DMS114 treated with DMSO at 0.1 percent for 48 hours (cell line): ENCODE measurements at regions not wholly inside any gene's neighbourhood (a gene's known extent, or its start where the extent isn't known, plus 50 kb on each side); places are given as distances from the start of the nearest gene placed in this dataset.
"Not testable (repeated sequence)": the region's sequence is repeated elsewhere in the genome, so short reads cannot be mapped to it uniquely, and the experiment has no call there.

Source experiments
- DNase-seq: peaks from one replicate; lab custom pipeline; 2025; ENCODE audit not compliant: unreplicated experiment; lab: John Stamatoyannopoulos, UW

DNA sequence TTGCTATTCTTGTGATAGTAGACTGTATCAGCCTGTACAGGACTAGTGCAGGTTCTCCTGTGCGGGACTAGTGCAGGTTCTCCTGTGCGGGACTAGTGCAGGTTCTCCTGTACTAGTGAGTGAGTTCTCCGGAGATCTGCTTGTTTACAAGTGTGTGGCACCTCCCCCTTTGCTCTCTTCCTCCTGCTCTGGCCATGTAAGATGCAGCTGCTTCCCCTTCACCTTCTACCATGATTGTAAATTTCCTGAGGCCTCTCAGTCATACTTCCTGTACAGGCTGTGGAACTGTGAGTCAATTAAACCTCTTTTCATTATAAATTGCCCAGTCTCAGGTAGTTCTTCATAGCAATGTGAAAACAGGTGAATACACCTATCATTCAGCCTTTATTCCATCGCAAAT lies 289.6 kb downstream of the TEX29 start:
- DNase-seq, result no peak

DNA sequence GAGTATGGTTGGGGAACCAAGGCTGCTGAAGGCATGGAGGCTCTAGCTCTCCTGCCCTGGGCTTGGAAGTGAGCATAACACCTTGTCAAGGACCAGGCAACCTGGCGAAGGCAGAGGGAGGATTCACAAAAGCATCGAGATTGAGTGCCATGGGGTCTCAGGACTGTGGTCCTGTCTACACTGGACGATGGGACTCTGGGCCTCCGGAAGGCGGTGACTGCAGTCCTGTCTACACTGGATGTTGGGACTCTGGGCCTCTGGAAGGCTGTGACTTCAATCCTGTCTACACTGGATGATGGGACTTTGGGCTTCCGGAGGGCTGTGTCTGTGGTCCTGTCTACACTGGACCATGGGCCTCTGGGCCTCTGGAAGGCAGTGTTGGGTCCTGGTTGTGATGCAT lies 290.4 kb downstream of the TEX29 start:
- DNase-seq, result no peak

DNA sequence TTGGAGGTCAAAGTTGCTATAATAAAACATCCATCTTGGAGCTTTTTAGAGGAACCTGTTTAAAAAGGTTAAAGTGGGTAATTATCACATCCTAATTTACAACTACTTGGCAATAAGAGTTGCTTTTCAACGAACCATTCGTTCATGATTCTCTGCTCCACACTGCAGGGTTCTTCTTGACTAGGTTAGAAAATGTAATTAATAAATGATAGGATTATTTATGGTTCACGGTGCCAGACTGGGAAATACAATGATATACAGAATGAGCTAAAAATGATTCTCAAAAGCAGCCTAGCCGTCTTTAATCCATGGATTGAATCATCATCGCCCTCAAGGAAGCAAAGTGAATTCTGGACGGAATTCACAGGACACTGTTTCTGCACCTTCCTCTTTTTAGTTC lies 291.2 kb downstream of the TEX29 start:
- DNase-seq, result no peak

DNA sequence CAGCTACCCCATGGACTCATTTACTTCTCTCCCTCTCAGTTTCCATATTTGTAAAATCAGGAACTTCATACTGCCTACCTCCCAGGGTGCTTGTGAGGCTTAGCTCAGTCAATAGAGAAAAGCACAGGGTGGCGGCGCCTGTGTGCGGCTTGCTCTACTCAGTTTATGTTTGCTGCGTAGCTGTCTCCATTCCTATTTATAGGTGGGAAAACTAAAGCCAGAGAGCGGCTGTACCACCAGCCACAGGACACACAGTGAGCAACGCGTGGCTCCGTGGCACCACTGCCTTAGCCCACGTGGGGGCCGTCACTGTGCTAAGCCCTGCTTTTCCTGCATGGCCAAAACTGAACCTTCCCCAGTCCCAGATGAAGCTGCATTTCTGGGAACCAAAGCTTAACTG lies 292.4 kb downstream of the TEX29 start:
- no peak for DNase-seq

DNA sequence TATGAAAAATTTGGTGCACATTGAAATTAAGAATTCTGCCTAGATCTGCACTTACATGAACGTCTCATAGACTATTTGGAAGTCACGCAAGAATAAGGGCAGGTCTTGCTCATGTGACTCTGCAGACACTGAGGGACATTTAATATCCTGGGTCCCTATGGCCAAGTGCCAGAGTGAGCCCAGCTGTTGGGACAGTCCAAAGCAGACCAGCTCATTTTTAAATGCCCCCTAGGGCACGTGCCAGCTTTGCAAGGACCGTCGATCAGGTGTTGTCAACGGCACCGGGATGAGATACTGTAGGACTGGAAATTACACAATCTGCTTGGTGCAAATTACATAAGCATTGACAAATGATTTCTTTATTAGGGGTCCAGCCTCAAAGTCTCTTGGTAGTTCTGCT lies 293.6 kb downstream of the TEX29 start:
- no peak for DNase-seq

DNA sequence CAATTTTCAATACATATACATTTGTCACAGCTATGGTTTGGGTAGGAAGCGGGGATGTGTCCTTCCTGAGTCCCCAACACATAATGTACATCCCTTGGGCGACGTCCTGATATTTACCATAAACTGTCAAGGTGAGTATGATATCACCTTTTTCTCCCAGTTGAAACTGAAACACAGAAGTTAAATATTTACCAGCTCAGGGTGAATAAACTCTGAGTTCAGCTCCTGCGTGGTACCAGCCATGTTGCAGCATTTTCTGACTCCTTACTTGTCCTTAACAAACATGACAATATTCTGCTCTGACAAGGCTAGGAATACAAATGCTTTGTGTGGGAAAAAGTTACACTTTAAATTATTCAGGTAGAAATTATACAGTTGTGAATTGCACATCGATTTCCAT lies 294.2 kb downstream of the TEX29 start:
- DNase-seq, result no peak

DNA sequence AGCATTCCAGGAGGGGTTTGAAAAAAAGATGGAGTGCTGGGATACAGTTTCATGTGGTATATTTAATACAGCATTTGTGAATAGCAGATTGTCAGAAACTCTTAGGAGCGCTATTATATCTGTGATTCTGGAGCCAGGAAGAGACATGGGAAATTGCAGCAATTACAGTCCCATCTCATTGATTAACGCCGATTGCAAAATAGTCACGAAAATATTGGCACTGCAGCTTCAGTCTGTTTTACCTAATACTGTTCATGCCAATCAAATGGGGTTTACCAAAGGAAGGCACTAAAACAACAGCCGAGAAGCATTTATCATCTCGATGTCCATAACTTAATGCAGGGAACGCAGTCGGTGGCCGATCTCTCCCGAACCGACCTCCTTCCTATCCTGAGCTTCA lies 295.8 kb downstream of the TEX29 start:
- DNase-seq, result no peak

DNA sequence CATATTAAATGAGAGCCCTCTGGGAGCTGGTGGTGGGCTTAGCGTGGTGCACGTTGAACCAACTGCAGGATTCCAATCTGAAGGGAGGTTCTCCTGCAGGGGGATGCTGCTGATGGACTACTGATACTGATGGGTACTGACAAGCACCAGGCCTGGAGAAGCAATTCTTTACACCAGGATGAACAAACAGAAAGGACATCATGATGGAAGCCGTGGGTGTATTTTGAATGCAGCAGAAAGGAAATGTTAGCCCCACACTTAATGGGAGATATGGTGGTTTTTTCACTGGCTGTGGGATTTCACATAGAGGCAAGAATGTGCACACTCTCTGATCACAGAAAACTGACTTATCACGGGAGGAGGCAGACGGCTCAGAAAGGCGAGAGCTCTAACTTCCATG lies 299.7 kb downstream of the TEX29 start:
- no peak for DNase-seq

DNA sequence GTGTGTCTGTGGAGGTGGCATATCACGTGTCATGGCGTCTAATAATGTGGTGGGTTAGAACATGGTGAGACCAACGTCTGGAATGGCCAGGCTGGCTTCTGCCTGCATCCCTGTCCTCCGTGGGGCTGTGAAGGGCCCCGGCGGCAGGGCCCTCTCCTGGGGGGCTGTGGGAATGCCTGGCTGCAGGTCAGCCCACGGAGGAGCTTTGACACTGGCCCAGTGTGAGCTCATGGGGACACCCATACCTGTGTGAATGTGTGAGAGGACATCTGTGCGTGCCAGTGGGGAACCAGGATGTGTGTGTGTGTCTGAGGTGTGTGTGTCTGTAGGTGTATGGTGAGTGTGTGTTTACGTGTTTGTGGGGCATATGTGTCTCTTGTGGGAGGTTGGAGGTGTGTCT lies 300.1 kb downstream of the TEX29 start:
- no peak for DNase-seq

DNA sequence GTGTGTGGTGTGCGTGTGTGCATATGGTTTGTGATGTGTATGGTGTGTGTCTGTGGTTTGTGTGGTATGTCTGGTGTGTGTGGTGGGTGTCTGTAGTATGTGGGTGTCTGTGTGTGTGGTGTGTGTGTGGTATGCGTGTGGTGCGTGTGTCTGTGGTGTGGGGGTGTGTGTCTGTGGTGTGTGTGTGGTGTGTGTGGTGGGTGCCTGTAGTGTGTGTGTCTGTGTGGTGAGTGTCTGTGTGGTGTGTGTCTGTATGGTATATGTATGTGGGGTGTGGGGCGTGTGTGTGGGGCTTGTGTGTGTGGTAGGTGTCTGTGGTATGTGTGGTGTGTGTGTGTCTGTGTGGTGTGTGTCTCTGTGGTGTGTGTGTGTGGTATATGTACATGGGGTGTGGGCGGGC lies 300.7 kb downstream of the TEX29 start:
- DNase-seq, result no peak

DNA sequence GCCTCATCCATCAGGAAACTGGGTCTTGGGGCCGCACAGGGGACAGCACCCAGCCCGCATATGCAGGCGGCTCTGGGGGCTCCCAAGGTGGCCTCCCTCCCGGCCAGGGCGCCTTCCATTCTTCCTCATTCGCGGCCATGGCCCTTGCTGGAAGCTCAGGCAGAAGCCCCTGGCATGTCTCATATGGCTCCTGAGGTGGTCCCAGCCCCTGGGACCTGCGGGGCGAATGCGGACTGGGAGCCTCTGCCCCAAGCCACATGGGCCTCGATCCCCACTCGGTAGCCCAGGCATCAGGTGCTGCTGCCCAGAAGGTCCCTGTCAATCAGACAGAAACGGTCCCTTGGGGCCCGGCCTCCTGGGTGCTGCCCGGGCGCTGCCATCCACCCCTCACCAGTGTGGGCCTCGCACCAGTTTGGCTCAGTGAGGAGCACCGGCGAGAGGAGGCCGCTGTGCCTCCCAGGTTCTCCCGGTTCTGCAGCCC lies 301.6 kb downstream of the TEX29 start:
- DNase-seq, result no peak

DNA sequence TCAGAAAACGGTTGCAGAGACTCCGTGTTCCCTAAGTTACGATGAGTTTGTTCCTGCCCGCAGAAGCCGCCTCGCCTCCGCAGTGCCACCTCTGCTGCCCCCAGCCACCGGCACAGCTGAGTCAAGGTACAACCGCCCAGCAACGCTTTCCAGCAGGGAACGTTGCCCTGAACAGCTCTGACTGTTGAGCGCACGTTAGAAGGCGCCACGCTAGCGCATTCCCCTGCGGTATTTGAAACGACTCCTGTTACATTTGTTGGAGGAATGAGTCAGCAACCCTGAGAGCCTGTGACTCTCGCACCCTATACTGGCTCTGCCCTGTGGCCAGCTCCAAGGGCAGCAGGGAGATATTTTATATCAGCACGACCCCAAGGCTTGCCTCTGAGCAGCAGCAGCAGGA lies 302.8 kb downstream of the TEX29 start:
- DNase-seq, result no peak

DNA sequence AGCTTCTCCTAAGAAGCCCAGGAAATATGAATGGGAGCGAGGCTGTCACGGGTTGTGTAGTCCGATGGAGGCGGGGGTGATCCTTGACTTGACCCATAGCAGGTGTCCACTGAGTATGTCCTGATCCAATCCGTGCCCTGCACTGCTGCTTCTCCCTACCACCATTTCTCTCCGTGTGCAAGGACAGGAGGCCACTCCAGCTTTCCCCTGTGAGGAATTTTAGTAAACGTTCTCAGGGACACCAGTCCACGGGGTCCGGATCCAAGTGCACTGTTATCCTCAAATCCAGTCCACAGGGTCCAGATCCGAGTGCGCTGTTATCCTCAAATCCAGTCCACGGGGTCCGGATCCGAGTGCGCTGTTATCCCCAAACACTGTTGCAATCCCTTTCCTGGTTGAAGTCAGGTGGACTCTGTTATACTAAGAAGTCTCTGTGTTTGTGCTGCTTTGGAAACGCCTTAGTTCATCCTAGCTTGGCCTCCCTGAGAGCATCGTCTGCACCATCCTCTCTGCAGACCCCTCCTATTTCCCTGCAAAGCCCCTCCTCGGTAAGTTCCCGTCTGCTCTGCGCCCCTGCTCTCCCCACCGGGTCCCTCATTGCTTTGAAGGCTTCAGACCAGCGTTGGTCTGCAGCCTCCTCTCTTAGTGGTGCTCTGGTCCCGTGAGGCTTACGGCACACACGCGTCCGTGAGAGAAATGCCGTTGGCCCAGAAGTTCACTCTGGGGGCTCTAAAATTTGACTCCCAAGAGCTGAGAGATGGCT lies 303.5 kb downstream of the TEX29 start:
- DNase-seq, result no peak

DNA sequence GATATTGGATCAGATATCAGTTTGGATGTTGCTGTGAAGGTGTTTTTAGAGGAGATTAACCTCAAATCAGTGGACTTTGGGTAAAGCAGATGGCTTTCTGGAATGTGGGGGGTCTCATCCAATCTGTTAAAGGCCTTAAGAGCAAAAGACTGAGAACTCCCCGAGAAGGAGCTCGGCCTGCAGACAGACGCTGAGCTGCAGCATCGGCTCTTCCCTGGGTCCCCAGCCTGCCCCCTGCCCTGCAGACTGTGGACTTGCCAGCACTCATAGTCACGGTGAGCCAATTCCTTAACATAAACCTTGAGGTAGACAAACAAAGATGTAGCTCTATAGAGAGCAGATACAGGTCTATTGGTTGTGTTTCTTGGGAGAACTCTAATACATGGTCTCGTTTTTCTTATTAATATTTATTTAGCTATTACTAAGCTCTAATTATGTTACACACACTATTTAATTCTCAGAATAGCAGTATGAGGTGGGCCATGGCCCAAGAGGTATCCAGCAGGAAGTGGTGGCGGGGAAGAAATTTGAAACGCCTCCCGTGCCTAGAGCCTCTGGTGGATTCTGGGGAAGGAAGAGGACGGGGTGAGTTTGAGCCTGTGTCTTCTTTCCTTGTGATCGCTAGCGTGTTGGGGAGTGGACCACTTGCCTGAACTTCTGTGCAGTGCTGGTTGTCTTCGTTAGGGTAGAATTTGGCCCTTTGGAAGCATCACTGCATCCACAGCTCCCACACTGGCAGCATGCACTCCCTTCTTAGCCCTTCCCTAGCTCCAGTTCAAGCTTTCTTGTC lies 305.3 kb downstream of the TEX29 start:
- no peak for DNase-seq

DNA sequence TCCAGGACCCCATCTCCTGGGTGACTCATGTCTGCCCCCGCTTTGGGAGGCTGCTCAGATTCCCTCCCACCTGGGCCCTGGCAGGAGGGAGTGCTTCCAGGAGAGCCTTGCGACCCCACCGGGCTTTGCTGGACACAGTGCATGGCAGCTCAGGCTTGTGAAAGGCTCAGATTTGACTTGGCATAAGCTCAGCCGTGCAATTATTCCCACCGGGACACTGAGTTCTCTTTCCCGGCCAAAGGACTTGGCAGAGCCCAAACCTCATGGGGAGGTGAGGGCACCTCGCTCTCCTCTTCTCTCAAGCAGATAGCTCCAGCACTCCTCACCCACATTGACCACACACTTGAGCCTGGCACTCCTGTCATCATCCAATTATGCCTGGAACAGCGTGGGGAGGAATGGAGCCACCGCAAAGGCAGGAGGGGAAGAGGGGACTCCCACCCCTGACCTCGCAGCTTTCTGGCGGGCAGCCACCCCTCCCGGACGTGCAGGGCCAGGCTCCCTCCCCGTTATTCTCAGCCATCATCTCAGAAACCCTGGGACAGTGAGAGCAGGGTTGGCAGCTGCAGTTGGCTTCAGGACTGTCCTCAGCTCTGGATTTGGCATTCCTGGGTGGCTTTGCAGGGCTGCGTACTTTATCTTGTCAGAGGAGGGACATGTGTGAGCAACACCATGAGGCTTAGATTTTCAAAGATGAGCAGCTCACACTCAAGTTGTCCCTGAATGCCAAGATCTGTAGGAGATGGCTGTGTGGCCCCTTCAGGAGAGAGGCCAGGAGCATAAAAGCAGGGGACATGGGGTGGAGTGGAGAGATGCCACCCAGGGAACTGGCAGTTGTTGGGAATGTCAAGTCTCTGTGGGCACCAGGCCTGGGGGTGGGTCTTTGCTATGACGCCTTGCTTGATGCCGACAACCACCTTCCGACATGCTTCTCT lies 306.2 kb downstream of the TEX29 start:
- no peak for DNase-seq

DNA sequence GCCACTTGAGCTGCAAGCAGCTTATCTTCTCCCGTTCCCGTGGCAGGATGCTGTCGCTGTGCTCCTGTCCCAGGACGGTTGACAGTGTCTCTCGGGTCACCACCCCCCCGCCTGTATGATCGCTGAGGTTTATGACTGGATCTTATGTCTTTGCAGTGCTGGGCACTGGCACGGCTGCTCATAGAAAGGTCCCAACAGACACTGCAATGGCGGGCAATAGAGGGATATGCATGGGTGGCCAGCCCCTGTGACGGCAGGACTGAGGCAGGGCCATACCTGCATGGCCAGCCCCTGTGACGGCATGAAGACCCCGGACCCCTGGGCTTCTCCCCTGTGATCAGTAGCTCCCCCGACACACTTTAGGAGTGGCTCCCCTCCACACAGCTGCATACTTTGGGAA lies 307.2 kb downstream of the TEX29 start:
- DNase-seq, result no peak

DNA sequence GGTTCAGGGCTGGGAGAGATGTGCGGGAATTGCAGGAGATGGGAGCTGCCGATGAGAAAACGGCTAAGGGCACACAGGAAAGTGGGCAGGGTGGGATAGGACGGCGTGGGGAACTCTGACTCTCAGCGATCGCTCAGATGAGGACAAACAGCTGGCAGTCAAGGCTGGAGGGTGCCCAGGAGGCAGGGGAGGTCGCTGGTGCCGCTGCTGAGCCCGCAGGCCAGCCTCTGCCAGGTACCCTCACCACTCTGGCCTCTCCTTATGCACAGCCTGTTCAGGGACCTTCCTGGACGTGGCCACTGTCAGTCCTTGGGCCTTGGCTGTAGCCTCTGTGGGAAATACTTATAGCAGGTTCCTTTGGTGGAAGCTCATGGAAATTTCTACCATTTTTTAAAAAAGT lies 308.6 kb downstream of the TEX29 start:
- DNase-seq, result no peak

DNA sequence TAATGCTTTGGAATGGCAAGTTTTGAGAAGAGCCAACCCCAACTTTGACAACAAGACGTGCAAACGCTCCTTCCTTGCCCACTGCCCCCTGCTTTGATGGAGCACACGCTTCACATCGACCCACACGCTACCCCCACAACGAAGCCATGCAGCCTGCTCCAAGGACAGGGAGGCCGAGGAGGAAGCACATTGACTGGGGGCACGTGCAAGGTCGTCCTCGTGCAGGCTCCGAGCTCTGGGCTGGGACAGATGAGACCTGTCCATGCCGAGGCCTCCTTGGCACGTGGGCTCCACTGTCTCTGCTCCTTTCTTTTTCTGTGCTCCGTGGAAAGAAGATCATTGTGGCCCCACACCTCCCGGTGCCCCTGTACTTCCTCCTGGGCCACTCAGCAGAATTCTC lies 309.0 kb downstream of the TEX29 start:
- DNase-seq, result no peak

DNA sequence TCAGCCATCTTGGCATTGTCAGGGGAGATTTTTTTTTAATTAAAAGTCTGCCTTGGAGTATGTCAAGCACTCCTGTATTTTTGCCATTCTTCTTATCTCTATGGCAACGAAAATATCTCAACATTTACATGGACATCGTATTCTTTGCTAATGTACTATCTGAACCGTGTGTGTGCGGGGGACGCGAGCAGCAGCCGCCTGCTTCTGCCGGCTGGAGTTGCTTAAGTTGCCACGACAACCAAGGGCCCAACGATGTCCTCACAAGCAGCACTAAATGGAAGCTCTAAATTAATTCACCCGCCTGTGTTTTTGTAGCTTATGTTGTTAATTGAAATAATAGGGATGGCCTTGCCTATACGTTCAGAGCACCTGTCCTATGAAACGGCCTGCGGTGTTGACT lies 309.5 kb downstream of the TEX29 start:
- DNase-seq, result no peak

DNA sequence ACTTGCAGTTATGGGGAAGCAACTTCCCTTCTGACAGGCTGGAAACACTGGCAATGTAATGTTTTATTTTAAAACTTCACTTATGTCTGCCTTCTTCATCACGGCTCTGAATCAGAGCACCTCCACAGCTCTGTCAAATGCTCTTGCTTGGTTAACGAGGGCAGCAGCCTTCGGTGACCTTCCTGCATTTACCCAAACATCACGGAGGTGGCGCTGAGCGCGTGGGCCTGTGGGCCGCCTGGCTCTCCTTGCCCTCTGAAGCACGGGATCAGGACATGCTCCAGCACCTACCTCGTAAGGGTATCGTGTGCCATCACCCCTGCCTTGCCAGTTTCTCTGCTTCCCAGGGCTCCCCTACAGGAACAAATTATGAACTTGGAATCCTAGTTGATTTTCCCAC lies 310.0 kb downstream of the TEX29 start:
- DNase-seq, result no peak

DNA sequence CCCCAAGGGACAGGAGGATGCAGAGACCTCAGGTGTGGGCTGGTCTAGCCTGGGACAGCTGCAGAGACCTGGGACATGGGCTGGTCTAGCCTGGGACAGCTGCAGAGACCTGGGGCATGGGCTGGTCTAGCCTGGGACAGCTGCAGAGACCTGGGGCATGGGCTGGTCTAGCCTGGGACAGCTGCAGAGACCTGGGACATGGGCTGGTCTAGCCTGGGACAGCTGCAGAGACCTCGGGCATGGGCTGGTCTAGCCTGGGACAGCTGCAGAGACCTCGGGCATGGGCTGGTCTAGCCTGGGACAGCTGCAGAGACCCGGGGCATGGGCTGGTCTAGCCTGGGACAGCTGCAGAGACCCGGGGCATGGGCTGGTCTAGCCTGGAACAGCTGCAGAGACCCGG lies 310.8 kb downstream of the TEX29 start:
- DNase-seq, result not testable (repeated sequence)
